Cardiac muscle cell (in vitro differentiated cells and primary cell): ENCODE measurements at regions not wholly inside any gene's neighbourhood (a gene's known extent, or its start where the extent isn't known, plus 50 kb on each side); places are given as distances from the start of the nearest gene placed in this dataset.

Source experiments
- DNase-seq, 2 donors: peaks; one replicate each; pipeline versions ENCODE4 v3.0.0 to v3.0.0-alpha.2; 2010 to 2017; ENCODE audit warnings: low read depth in 1 of 2, low spot score in 1 of 2
- H3K27ac ChIP-seq: fragments of 200-600 bp; sonication (generic); 2 replicates; pipeline ENCODE4 v1.5.1; 2016
- H3K27me3 ChIP-seq: fragments of 200-600 bp; sonication (generic); 2 replicates; pipeline ENCODE4 v1.6.0; 2016; ENCODE audit warnings: control low read depth
- H3K36me3 ChIP-seq: fragments of 200-600 bp; sonication (generic); 2 replicates; pipeline ENCODE4 v1.5.1; 2016; ENCODE audit warnings: control low read depth
- H3K4me1 ChIP-seq: fragments of 200-600 bp; sonication (generic); 2 replicates; pipeline ENCODE4 v1.8.1; 2017; ENCODE audit warnings: low read depth, mild to moderate bottlenecking, mixed run types
- H3K4me3 ChIP-seq: fragments of 200-600 bp; sonication (generic); 2 replicates; pipeline ENCODE4 v1.5.1; 2016; ENCODE audit warnings: mild to moderate bottlenecking
- H3K9me3 ChIP-seq: fragments of 200-600 bp; sonication (generic); 2 replicates; pipeline ENCODE4 v1.5.1; 2017; ENCODE audit warnings: low read depth, mild to moderate bottlenecking, control low read depth
- TF ChIP-seq, protein P1 (sequence below): IDR thresholded peaks from 2 replicates; pipeline ENCODE4 v1.5.1; 2012; ENCODE audit warnings: low read depth, mild to moderate bottlenecking, low read length

DNA sequence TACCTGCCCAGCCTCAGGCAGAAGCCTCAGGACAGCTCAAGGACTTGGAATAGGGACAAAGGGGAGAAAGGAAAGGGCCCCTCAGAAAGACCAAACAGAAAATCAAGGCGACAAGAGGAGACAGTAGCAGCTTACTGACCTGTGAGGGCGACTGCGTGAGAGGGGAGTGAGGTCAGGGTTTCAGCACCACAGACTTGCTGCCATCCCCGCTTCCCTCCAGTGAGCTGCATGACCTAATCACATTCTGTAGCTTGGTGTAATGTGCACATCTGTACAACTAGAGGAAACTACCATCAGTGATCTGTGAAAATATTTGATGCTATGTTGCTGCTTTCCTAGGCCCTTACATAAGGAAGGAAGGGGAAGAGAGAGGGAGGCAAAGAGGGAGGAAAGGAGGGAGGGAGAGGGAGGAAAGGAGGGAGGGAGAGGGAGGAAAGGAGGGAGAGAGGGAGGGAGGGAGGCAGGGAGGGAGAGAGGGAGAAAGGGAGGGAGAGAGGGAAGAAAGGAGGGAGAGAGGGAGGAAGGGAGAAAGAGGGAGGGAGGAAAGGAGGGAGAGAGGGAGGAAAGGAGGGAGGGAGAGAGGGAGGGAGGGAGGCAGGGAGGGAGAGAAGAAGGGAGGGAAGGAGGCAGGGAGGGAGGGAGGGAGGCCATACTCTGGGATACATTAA lies 404.9 kb upstream of the CDH5 start:
- TF ChIP-seq, protein P1, sequence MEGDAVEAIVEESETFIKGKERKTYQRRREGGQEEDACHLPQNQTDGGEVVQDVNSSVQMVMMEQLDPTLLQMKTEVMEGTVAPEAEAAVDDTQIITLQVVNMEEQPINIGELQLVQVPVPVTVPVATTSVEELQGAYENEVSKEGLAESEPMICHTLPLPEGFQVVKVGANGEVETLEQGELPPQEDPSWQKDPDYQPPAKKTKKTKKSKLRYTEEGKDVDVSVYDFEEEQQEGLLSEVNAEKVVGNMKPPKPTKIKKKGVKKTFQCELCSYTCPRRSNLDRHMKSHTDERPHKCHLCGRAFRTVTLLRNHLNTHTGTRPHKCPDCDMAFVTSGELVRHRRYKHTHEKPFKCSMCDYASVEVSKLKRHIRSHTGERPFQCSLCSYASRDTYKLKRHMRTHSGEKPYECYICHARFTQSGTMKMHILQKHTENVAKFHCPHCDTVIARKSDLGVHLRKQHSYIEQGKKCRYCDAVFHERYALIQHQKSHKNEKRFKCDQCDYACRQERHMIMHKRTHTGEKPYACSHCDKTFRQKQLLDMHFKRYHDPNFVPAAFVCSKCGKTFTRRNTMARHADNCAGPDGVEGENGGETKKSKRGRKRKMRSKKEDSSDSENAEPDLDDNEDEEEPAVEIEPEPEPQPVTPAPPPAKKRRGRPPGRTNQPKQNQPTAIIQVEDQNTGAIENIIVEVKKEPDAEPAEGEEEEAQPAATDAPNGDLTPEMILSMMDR, result no peak
- no peak for DNase-seq
- no peak overlapping the region for H3K4me3 ChIP-seq
- no peaks in the 10 kb centered on the region for H3K9me3 ChIP-seq
- H3K27me3 ChIP-seq, result no peaks in the 10 kb centered on the region
- H3K4me1 ChIP-seq, result peaks cover 5% of the 10 kb centered on the region
- H3K36me3 ChIP-seq, result no peaks in the 10 kb centered on the region
- H3K27ac ChIP-seq, result no peak overlapping the region

DNA sequence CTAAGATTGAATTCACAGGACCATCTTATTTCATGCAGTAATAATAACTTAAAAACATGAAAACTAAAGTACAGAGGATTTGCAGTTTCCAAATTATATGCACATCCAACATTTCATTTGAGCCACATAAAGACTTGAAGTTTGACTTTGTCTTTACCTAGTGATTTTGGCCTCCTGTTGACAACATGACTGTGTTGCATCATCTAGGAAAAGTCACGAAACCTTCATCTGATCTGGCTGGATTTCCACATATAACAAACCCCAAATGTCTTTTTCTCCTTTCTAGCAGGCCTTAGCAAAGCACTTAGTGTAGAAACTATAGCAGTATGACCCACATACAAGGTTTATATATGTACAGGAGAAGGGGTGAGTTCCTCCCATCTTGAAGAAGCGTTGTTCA lies 406.5 kb upstream of the CDH5 start:
- peak in 1 of 2 donors; percentile 44 for DNase-seq
- TF ChIP-seq, protein P1, result no peak
- peaks cover 5% of the 10 kb centered on the region for H3K4me1 ChIP-seq

DNA sequence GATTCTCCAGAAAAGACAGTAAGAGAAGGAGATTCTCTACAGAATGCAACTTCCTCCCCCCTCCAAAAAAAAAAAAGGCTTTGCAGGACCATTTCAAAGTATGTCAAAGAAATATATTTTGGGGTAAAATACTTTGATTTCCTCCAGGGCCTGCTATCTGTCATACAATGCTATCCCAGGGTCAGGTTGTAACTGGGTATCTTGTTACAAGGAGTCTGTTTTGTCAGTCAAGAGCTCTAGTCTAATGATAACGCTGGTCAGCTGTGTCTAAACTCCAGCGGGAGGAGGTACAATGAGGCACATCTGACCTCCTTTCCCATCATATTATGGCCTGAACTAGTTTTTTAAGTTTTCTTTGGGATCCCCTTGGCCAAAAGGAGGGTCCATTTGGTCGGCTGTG lies 408.4 kb upstream of the CDH5 start:
- peak in 1 of 2 donors; percentile 9 for DNase-seq
- no peak overlapping the region for H3K27ac ChIP-seq
- TF ChIP-seq, protein P1, result no peak

More for the DNA sequence above, 406.5 kb upstream of the CDH5 start:
- Histone ChIP-seq H3K36me3 (no peaks in the 10 kb centered on the region), H3K27me3 (no peaks in the 10 kb centered on the region), H3K9me3 (no peaks in the 10 kb centered on the region), H3K4me3 (no peak overlapping the region), H3K27ac (no peak overlapping the region)

DNA sequence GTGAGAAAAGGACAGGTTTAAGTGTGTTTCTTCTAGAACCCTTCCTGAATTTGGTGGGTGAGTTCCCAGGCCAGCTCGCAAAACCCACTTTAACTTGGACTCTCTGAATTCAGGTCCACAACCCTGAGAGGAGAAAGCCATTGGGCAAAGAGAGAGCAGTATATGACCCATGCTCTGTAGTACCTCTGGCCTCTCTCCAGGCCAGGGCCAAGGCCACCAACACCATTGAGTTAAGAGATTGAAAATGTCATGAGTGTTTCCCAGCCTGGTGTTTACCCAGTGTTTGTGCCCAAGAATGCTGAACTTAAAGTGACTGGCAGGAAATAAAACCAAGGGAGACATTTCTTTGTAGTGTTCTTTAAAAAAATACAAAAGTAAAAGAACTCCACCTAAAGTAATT lies 410.4 kb upstream of the CDH5 start:
- Histone ChIP-seq H3K36me3 (no peaks in the 10 kb centered on the region), H3K4me1 (peaks cover 5% of the 10 kb centered on the region), H3K9me3 (no peaks in the 10 kb centered on the region), H3K27me3 (no peaks in the 10 kb centered on the region), H3K27ac (no peak overlapping the region), H3K4me3 (no peak overlapping the region)
- TF ChIP-seq, protein P1, result no peak
- no peak for DNase-seq

More for the DNA sequence above, 408.4 kb upstream of the CDH5 start:
- Histone ChIP-seq H3K9me3 (no peaks in the 10 kb centered on the region), H3K4me3 (no peak overlapping the region), H3K27me3 (no peaks in the 10 kb centered on the region), H3K36me3 (no peaks in the 10 kb centered on the region), H3K4me1 (peaks cover 5% of the 10 kb centered on the region)

DNA sequence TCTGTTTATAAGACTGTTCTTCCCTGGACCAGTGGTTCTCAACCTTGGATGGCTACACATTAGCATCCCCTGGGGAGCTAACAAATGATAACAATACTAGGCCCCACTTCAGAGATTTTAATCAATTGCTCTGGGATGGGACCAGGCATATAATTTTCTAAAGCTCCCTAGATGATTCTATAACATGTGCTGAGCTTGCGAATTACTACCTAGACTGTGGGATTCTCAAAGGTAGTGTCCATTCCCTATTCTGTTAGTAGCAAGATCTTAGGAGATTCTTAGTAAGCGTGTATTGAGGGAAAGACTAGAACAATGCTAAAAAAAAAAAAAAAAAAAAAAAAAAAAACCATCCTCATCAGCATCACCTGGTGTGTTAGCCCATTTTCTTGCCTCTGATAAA lies 412.0 kb upstream of the CDH5 start:
- Histone ChIP-seq H3K4me3 (no peak overlapping the region), H3K36me3 (no peaks in the 10 kb centered on the region), H3K9me3 (no peaks in the 10 kb centered on the region), H3K27me3 (no peaks in the 10 kb centered on the region), H3K27ac (no peak overlapping the region), H3K4me1 (peaks cover 5% of the 10 kb centered on the region)
- no peak for DNase-seq
- TF ChIP-seq, protein P1, result no peak
